Choroid plexus epithelial cell (primary cell): ENCODE measurements at regions not wholly inside any gene's neighbourhood (a gene's known extent, or its start where the extent isn't known, plus 50 kb on each side); places are given as distances from the start of the nearest gene placed in this dataset.

Source experiments
- DNase-seq: peaks from one replicate; pipeline ENCODE4 v3.0.0-alpha.2; 2010; ENCODE audit warnings: low read depth
- H3K4me3 ChIP-seq: 2 replicates; pipeline ENCODE4 v1.5.1; 2011; ENCODE audit warnings: low read depth, mild to moderate bottlenecking, control low read depth, low read length, moderate library complexity
- TF ChIP-seq, protein P1 (sequence below): conservative IDR thresholded peaks from 2 replicates; pipeline ENCODE4 v1.5.1; 2011; ENCODE audit warnings: low read depth, mild to moderate bottlenecking, control low read depth, inconsistent platforms, low read length, moderate library complexity

DNA sequence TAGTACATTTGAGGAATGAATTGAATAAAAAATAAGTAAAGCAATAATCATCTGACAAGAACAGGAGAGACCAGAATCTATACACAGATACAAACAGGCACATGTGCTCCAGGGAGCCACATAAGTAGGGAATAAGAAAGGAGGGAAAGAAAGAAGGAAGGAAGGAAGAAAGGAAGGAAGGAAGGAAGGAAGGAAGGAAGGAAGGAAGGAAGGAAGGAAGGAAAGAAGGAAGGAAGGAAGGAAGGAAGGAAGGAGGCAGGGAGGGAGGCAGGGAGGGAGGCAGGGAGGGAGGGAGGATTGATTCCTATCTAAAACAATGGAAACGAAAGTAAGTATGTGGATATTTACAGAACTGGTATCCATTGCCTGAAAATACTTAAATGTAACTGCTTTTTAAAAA is 475.8 kb downstream of the NLGN4X start:
- H3K4me3 ChIP-seq = no peak overlapping the region
- no peak for DNase-seq
- TF ChIP-seq, protein P1, sequence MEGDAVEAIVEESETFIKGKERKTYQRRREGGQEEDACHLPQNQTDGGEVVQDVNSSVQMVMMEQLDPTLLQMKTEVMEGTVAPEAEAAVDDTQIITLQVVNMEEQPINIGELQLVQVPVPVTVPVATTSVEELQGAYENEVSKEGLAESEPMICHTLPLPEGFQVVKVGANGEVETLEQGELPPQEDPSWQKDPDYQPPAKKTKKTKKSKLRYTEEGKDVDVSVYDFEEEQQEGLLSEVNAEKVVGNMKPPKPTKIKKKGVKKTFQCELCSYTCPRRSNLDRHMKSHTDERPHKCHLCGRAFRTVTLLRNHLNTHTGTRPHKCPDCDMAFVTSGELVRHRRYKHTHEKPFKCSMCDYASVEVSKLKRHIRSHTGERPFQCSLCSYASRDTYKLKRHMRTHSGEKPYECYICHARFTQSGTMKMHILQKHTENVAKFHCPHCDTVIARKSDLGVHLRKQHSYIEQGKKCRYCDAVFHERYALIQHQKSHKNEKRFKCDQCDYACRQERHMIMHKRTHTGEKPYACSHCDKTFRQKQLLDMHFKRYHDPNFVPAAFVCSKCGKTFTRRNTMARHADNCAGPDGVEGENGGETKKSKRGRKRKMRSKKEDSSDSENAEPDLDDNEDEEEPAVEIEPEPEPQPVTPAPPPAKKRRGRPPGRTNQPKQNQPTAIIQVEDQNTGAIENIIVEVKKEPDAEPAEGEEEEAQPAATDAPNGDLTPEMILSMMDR = no peak

DNA sequence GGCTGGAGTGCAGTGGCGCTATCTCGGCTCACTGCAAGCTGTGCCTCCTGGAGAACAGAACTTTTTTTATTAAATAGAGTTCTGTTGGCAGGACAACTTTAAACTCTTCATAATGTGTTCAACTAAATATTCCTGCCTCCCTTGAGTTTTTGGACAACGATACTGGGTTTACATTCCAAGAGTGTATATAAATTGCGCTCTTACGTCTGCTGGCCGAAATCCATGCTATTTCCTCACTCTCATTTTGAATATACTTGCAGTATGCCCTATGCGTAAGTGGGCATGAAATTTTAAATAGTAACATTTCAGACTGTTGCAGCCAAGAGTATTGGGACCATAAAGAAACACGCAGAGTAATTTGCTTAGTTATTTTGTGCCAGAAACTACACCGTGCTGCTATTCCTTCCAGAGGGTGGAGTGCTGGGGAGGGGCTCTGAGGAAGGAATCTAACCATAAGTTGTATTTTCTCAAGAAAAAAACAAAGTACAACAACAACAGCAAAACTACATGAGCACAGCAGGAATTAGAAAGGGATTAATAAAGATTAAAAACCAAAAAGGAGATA is 480.0 kb downstream of the NLGN4X start:
- no peak overlapping the region for H3K4me3 ChIP-seq
- TF ChIP-seq, protein P1 = no peak
- DNase-seq = no peak

DNA sequence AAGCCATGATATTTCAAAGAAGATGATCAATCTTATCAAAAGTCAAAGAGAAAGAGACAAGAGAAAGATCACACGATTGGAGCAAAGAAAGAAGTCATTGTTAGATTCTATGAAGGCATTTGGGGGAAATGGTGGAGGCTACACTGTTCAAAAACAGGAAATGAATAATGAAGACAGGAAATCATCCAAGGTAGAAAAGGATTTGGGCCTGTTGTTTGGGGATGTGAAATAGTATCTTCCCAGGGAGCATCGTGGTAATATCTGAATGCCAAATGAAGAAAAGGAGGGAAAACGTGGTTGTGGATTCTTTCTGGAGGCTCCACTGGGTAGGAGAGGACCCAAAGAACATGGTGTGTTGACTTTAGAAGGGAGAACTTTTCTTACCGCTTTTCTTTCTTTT is 482.4 kb downstream of the NLGN4X start:
- DNase-seq = no peak
- TF ChIP-seq, protein P1 = no peak
- no peak overlapping the region for H3K4me3 ChIP-seq

DNA sequence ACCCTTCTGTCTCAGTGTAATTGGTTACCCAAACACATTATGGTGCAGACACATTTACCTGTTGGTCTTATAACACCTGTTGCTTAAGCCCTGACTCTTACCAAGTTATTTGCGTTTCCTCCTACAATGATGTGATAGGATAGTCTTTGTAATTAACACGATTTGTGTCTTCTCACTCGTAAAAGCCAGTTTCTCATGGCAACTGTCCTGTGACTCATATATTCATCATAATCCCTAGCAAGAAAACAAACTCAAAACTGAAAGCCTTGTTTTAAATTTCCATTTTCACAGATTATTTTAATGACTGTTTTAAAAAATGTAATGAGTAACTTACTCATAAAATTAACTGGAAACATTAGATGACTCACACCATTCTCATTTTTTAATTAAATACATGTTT is 495.2 kb downstream of the NLGN4X start:
- no peak overlapping the region for H3K4me3 ChIP-seq
- TF ChIP-seq, protein P1 = no peak
- DNase-seq = no peak

DNA sequence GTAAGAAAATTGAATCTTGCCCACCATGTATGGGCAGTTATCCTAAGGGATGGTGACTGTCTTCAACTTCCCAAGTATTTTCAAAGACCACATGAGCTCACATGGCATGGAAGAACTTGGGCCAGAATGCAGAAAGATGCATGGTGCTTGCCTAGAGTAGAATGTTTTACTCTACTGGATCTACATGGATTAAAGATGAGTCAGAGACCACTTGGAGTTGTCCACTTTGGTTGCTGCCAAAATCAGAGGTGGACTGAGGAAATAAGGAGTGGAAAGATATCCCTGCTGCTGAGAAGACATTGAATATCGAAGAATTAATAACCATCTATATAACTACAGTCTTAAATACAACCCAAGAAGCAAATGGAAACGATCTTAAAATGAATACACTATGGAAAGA is 498.1 kb downstream of the NLGN4X start:
- DNase-seq = no peak
- TF ChIP-seq, protein P1 = no peak
- H3K4me3 ChIP-seq = no peak overlapping the region

DNA sequence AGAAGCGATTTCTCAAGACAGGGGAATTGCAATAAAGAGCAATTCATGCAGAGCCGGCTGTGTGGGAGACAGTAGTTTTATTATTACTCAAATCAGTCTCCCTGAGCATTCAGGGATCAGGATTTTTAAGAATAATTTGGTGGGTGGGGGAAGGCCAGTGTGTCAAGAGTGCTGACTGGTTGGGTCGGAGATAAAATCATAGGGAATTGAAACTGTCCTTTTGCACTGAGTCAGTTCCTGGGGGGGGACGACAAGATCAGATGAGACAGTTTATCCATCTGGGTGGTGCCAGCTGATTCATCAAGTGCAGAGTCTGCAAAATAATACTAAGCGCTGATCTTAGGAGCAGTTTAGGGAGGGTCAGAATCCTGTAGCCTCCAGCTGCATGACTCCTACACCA is 502.4 kb downstream of the NLGN4X start:
- no peak for DNase-seq
- no peak overlapping the region for H3K4me3 ChIP-seq
- TF ChIP-seq, protein P1 = no peak

DNA sequence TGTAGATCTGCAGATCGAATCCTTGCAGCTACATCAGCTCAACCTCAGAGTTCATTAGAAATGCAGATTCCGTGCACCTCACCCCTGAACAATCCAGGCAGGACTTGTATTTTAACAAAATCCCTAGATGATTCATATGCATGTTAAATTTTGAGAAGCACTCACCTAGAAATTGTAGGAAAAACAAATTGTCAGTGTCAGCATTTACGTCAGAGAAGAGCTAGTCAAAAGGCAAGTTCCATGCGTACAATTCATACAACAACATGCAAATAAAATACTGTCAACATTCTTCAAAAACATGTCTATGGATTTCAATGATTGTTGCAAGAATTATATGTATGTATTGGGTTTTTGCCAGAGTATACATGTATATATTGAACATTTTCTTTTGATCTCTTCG is 504.5 kb downstream of the NLGN4X start:
- H3K4me3 ChIP-seq = no peak overlapping the region
- no peak for DNase-seq
- TF ChIP-seq, protein P1 = no peak
